BJ (cell line): ENCODE measurements at regions not wholly inside any gene's neighbourhood (a gene's known extent, or its start where the extent isn't known, plus 50 kb on each side); places are given as distances from the start of the nearest gene placed in this dataset.

ENCODE experiments used
- CTCF ChIA-PET: fragments of 350-600 bp; formaldehyde crosslinking; extraction: SDS; loops from one replicate; lab custom pipeline; 2021; ENCODE audit warnings: antibody characterized with exemption, inconsistent platforms; lab: Yijun Ruan, JAX
- POLR2A ChIA-PET: fragments of 300-600 bp; sonication (Branson Sonifier 250); formaldehyde crosslinking; extraction: SDS; loops from one replicate; lab custom pipeline; 2021; ENCODE audit warnings: antibody characterized with exemption; lab: Charles Lee
- DNase-seq: peaks from one replicate; pipeline ENCODE4 v3.0.0-alpha.2; 2011; ENCODE audit warnings: low read depth
- H3K27me3 ChIP-seq: 2 replicates; pipeline ENCODE4 v1.6.0; 2011; ENCODE audit warnings: low read length; ENCODE audit not compliant: control insufficient read depth, insufficient read depth
- H3K36me3 ChIP-seq: 2 replicates; pipeline ENCODE4 v1.5.1; 2011; ENCODE audit warnings: low read length; ENCODE audit not compliant: control insufficient read depth, insufficient read depth
- H3K4me3 ChIP-seq: 2 replicates; pipeline ENCODE4 v1.5.1; 2011; ENCODE audit warnings: low read depth, mild to moderate bottlenecking, control low read depth, low read length
- TF ChIP-seq, protein P1 (sequence below): IDR thresholded peaks from 2 replicates; pipeline ENCODE4 v1.5.1; 2011; ENCODE audit warnings: low read depth, mild to moderate bottlenecking, control low read depth, inconsistent platforms, low read length, moderate library complexity; ENCODE audit not compliant: insufficient read depth

DNA sequence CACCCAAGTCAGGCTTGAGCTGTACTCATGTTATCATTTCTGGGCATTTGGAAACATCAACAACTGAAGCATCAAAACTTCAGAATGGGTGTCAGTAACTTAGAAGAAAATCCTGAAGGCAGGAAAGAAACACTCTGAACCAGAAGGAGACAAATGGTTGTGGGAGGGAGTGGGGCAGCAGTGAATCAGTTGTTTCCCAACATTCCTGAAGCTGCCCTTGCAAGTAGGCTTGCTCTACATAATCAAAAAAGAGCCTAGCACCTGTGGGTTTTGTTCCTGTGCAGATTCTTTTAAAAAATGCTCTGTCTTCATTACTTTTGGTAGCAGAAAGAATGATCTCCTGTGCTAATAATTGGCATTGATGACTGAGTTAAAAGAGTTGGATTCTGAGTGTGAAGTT is 424.2 kb upstream of the GRIA1 start:
- Histone ChIP-seq H3K27me3 (no peaks in the 10 kb centered on the region), H3K4me3 (no peak overlapping the region), H3K36me3 (no peaks in the 10 kb centered on the region)
- ChIA-PET POLR2A (no interaction called here), CTCF (no interaction called here)
- DNase-seq: no peak
- TF ChIP-seq, protein P1, sequence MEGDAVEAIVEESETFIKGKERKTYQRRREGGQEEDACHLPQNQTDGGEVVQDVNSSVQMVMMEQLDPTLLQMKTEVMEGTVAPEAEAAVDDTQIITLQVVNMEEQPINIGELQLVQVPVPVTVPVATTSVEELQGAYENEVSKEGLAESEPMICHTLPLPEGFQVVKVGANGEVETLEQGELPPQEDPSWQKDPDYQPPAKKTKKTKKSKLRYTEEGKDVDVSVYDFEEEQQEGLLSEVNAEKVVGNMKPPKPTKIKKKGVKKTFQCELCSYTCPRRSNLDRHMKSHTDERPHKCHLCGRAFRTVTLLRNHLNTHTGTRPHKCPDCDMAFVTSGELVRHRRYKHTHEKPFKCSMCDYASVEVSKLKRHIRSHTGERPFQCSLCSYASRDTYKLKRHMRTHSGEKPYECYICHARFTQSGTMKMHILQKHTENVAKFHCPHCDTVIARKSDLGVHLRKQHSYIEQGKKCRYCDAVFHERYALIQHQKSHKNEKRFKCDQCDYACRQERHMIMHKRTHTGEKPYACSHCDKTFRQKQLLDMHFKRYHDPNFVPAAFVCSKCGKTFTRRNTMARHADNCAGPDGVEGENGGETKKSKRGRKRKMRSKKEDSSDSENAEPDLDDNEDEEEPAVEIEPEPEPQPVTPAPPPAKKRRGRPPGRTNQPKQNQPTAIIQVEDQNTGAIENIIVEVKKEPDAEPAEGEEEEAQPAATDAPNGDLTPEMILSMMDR: no peak

- TF ChIP-seq, protein P1: no peak
These were observed 422.6 kb upstream of the GRIA1 start for GRCh38 chr5:153067869-153068268.

GRCh38 chr5:153079396-153079795 is 411.1 kb upstream of the GRIA1 start:
- H3K4me3 ChIP-seq: no peak overlapping the region
- no peaks in the 10 kb centered on the region for H3K36me3 ChIP-seq
- POLR2A ChIA-PET: no interaction called here
- no peaks in the 10 kb centered on the region for H3K27me3 ChIP-seq
- no peak for DNase-seq
- CTCF ChIA-PET: no interaction called here
- TF ChIP-seq, protein P1: no peak

More at GRCh38 chr5:153067869-153068268, 422.6 kb upstream of the GRIA1 start:
- CTCF ChIA-PET: no interaction called here
- no peaks in the 10 kb centered on the region for H3K36me3 ChIP-seq
- POLR2A ChIA-PET: no interaction called here
- no peak for DNase-seq
- H3K27me3 ChIP-seq: no peaks in the 10 kb centered on the region
- no peak overlapping the region for H3K4me3 ChIP-seq

GRCh38 chr5:153080940-153081339 is 409.5 kb upstream of the GRIA1 start:
- no peak for DNase-seq
- CTCF ChIA-PET: no interaction called here

DNA sequence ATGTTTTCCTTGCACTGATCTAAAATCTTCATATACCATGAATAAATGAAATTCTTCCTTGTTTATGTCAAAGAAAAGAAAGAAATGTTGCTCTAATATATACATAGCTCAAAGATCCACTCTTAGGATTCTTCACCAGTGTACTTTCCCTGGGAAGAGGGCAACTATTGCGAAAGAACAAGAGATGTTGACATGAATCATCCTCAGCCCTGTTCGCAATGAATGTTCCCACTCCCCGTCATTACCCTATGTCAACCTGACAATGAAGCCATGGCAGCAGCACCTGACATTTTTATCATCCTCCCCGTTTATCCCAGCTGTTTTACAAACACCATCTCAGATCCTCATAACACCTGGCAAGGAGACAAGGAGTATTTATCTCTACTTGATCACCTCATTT is 409.1 kb upstream of the GRIA1 start:
- ChIA-PET CTCF (no interaction called here), POLR2A (no interaction called here)
- no peak for DNase-seq
- TF ChIP-seq, protein P1: no peak
- no peak overlapping the region for H3K4me3 ChIP-seq
- H3K36me3 ChIP-seq: no peaks in the 10 kb centered on the region
- H3K27me3 ChIP-seq: no peaks in the 10 kb centered on the region

More at GRCh38 chr5:153080940-153081339, 409.5 kb upstream of the GRIA1 start:
- POLR2A ChIA-PET: no interaction called here
- H3K4me3 ChIP-seq: no peak overlapping the region
- TF ChIP-seq, protein P1: no peak
- no peaks in the 10 kb centered on the region for H3K27me3 ChIP-seq
- H3K36me3 ChIP-seq: no peaks in the 10 kb centered on the region
